Activated CD4-positive, alpha-beta T cell treated with anti-CD3 and anti-CD28 coated beads, Interleukin-2, amount 10 ng/mL, durations not matched to agents 24 days and 14 days (primary cell): ENCODE measurements at regions not wholly inside any gene's neighbourhood (a gene's known extent, or its start where the extent isn't known, plus 50 kb on each side); places are given as distances from the start of the nearest gene placed in this dataset.

Experiments
- DNase-seq: peaks from one replicate; pipeline ENCODE4 v3.0.0; 2022
- H3K27ac Mint-ChIP-seq: one replicate; pipeline ENCODE4 v1.8.0; 2022; ENCODE audit warnings: mild to moderate bottlenecking, mixed read lengths
- H3K27me3 Mint-ChIP-seq: one replicate; pipeline ENCODE4 v1.8.0; 2022; ENCODE audit warnings: mixed read lengths
- H3K36me3 Mint-ChIP-seq: one replicate; pipeline ENCODE4 v1.8.0; 2022; ENCODE audit warnings: low read depth, mild to moderate bottlenecking, mixed read lengths
- H3K4me1 Mint-ChIP-seq: one replicate; pipeline ENCODE4 v1.8.0; 2021; ENCODE audit warnings: mixed read lengths
- H3K4me3 Mint-ChIP-seq: one replicate; pipeline ENCODE4 v1.8.0; 2022; ENCODE audit warnings: mild to moderate bottlenecking, moderate library complexity, mixed read lengths
- H3K9me3 Mint-ChIP-seq: one replicate; pipeline ENCODE4 v1.8.0; 2021; ENCODE audit warnings: mixed read lengths
- intact Hi-C: fragments of 100-400 bp; cut with micrococcal nuclease; formaldehyde crosslinking; loops from one replicate; pipeline ENCODE4 v1.15.1; 2023

DNA sequence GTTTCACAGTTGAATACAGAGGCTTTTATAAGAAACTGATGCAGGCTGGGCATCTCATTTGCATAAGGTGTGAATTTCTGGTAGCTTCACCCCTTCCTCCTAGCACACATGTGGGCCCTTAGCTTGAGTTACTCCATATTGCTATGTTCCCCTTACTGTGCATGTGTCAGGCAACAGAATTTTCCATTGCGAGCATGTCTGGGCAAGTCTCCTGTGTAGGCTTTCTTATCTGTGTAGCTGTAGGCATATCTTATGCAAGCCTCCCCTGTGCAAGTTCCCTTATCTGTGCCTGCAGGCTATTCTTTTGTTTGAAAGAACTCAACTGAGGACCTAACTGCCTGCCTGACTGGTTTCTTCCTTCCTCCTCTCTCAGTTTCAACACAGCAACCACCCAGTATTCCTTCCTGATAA lies 597.4 kb upstream of the CDH5 start:
- Mint-ChIP-seq H3K36me3 (no peaks in the 10 kb centered on the region), H3K9me3 (peaks cover 3% of the 10 kb centered on the region), H3K4me1 (peaks cover 1% of the 10 kb centered on the region), H3K4me3 (no peak overlapping the region), H3K27ac (no peak overlapping the region), H3K27me3 (no peaks in the 10 kb centered on the region)
- DNase-seq, result no peak
- intact Hi-C loops, result no loop called here

DNA sequence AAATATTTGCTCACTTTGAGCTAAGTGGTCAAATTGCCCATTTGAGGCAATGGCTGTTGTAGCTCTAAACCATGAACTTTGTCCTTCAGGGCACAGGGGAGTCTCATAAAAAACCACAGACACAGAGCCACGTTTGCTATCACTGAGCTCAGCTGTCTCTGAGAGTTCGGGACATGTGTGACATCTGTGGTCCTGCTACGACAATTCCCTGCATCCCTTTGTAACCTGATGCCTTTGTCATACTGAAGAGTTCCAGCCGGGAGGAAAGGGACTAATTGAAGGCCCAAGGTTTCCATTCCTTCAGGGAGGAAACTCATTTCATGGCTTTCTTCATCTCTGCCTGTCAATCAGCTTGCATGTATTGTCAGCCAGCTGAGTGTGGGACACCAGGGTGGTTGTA lies 599.4 kb upstream of the CDH5 start:
- Mint-ChIP-seq H3K4me1 (peaks cover 1% of the 10 kb centered on the region), H3K4me3 (no peak overlapping the region)
- intact Hi-C loops, result no loop called here

DNA sequence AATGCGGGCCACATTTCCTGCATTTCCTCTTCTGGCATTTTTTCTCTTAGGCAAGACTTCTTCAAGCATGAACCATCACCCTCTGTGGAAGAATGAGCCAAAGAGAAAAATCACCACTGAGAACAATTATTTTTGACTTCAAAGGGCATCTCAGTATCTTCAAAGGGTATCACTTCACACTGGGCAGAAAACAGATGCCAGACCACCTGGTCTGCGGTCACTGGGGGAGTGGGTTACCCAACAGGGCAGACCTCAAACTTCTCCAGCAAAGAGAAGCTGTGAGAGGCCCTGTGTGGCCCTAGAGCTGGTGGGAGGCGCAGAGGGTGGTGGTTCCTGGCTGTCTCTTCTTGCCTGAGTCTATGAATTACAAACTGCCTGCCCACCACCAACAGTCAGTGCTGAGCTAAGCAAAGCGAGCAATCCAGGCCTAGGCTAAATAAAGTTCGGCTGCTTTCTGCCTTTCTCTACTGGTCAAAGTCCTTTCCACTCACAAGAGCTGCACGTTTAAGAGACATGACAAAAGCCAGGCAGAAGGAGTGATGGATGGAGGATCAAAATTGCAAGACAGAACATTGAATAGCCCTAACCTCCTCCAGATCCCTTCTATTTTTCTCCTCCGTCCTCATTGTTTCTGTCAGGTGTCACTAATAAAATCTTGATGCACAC lies 602.7 kb upstream of the CDH5 start:
- no peaks in the 10 kb centered on the region for H3K27me3 Mint-ChIP-seq
- H3K4me3 Mint-ChIP-seq, result no peak overlapping the region
- intact Hi-C loops, result no loop called here
- H3K9me3 Mint-ChIP-seq, result no peaks in the 10 kb centered on the region
- H3K4me1 Mint-ChIP-seq, result no peaks in the 10 kb centered on the region
- H3K27ac Mint-ChIP-seq, result no peak overlapping the region
- no peak for DNase-seq
- no peaks in the 10 kb centered on the region for H3K36me3 Mint-ChIP-seq

More for the DNA sequence above, 599.4 kb upstream of the CDH5 start:
- peaks cover 2% of the 10 kb centered on the region for H3K9me3 Mint-ChIP-seq
- DNase-seq, result no peak
- no peak overlapping the region for H3K27ac Mint-ChIP-seq
- no peaks in the 10 kb centered on the region for H3K36me3 Mint-ChIP-seq
- no peaks in the 10 kb centered on the region for H3K27me3 Mint-ChIP-seq

DNA sequence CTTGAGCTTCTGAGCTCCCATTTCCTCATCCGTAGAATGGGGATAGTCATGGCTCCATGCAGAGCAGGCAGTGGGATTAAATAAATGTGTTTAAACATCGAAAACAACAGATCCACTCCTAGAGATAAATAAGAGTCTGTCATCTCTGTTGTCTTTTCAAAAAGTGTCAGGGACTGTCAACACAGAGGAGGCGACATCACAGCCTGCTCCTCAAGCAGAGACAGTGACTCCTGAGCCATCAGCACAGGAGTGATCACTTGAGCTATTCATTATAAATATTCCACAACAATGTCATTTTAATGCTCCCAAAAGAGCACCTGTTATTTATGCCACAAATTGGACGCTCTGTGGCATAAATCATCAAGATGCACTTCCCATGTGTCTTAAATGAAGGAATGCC lies 605.6 kb upstream of the CDH5 start:
- DNase-seq, result no peak
- no peaks in the 10 kb centered on the region for H3K4me1 Mint-ChIP-seq
- no peak overlapping the region for H3K4me3 Mint-ChIP-seq
- no peaks in the 10 kb centered on the region for H3K36me3 Mint-ChIP-seq
- H3K27me3 Mint-ChIP-seq, result no peaks in the 10 kb centered on the region
- no peak overlapping the region for H3K27ac Mint-ChIP-seq
- intact Hi-C loops, result no loop called here
- no peaks in the 10 kb centered on the region for H3K9me3 Mint-ChIP-seq

DNA sequence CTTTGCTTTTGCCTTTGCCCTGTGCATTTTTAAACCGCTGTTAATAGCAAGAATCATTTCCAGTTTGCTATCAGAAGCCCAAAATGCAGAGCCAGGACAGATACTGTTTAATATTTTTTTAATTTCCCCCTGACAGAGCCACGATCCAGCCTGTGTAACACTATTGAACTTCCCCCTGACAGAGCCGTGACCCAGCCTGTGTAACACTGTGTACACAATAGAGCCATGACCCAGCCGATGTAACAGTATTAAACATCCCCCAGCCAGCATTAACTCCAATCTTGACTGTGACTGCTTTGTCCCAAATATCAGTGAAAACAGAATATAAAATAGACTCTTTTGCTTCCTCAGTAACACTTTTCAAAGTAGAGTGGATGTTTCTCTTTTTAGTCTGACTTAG lies 607.9 kb upstream of the CDH5 start:
- no peak overlapping the region for H3K4me3 Mint-ChIP-seq
- H3K27me3 Mint-ChIP-seq, result no peaks in the 10 kb centered on the region
- no peaks in the 10 kb centered on the region for H3K36me3 Mint-ChIP-seq
- H3K4me1 Mint-ChIP-seq, result no peaks in the 10 kb centered on the region
- intact Hi-C loops, result no loop called here
- H3K9me3 Mint-ChIP-seq, result no peaks in the 10 kb centered on the region
- no peak for DNase-seq
- H3K27ac Mint-ChIP-seq, result no peak overlapping the region

DNA sequence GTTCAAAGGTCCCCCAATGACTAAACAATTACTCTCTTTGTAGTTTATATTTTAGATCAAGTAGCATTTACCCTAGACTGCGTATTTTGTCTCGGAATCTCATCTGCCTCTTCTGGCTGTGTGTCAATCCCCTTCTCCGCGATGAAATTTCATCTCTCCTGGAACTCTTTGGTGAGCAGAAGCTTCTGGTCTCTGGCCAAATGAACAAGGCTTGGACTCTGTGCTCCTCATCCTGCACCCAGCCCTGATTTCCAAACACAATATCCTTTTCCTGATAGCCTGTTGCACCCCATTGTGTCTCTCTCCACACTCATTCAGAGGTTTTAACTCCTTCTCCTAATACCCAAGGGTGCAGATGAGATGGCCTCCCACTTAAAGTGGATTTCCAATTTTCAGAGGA lies 609.4 kb upstream of the CDH5 start:
- DNase-seq, result no peak
- Mint-ChIP-seq H3K36me3 (no peaks in the 10 kb centered on the region), H3K27me3 (no peaks in the 10 kb centered on the region), H3K27ac (no peak overlapping the region), H3K4me1 (no peaks in the 10 kb centered on the region), H3K9me3 (no peaks in the 10 kb centered on the region), H3K4me3 (no peak overlapping the region)
- intact Hi-C loops, result no loop called here

DNA sequence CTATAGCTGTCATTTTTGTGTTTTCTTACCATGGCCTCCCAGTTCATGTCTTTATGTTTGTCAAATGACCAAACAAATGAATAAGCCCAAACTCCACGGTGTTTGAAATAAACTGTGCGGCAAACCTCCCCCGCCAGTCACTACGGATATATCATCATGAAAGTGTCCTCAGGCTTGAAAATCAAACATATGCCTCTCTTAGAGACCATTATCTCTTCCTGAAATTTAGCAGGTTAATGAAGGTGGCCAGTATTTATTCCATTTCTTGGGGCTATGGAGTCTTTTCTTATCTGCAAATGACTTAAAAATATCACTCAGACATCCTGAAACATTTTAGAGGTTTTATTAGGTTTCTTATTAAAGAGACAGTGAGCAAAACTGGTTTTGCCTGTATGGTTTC lies 610.3 kb upstream of the CDH5 start:
- no peaks in the 10 kb centered on the region for H3K9me3 Mint-ChIP-seq
- DNase-seq, result no peak
- H3K27me3 Mint-ChIP-seq, result no peaks in the 10 kb centered on the region
- intact Hi-C loops, result no loop called here
- no peaks in the 10 kb centered on the region for H3K4me1 Mint-ChIP-seq
- H3K4me3 Mint-ChIP-seq, result no peak overlapping the region
- no peak overlapping the region for H3K27ac Mint-ChIP-seq
- no peaks in the 10 kb centered on the region for H3K36me3 Mint-ChIP-seq

DNA sequence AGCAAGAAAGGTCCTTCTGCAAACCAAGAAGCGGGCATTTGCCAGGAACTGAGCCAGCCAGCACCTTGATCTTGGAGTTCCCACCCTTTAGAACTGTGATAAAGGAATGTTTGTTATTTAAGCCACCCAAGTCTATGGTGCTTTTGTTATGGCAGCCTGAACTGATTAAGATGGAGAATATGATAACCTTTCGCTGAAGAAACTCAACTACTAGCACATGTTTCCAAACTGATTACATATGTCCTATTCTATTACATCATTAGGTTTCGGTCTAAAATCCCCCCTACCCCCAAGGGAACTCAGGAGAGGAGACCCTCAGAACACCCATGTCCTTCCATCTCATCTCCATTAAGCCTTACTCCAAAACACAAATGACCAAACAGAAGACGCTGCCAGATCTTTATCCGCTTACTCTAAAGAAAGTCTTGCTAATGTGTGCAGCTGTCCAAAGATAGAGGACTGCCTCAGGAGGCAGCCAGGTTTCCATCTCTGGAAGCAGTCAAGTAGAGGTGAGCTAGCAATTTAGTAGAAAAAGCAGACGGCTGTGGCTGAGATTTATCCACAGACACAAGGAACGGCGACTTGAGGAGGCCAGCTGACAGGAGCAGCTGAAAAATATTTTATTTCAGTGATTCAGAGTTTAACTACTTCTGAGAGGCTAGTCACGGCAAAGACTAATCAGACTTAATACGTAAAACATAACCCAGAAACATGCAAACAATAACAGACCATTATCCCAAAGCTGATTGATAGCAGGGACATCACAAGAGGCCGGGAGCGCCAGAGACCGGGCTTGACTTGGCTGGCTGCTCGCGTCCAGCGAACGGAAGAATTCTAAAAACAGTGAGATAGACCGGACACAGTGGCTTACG lies 611.4 kb upstream of the CDH5 start:
- H3K27ac Mint-ChIP-seq, result no peak overlapping the region
- intact Hi-C loops, result no loop called here
- no peaks in the 10 kb centered on the region for H3K4me1 Mint-ChIP-seq
- no peaks in the 10 kb centered on the region for H3K36me3 Mint-ChIP-seq
- H3K4me3 Mint-ChIP-seq, result no peak overlapping the region
- H3K27me3 Mint-ChIP-seq, result no peaks in the 10 kb centered on the region
- DNase-seq, result no peak
- no peaks in the 10 kb centered on the region for H3K9me3 Mint-ChIP-seq

DNA sequence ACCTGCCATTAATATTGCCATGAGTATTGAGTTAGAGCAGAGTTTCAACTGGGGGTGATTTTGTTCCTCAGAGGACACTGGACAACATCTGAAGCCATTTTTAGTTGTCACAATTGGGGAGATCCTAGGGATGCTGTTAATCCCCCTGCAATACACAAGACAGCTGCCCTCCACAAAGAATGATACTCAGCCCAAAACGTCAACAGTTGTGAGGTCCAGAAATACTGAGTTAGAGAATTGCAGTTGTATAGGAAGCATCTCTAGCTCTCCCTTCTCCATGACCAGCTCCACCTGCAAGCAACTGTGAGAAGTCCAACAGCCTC lies 614.0 kb upstream of the CDH5 start:
- intact Hi-C loops, result no loop called here
- Mint-ChIP-seq H3K4me1 (no peaks in the 10 kb centered on the region), H3K36me3 (no peaks in the 10 kb centered on the region)

DNA sequence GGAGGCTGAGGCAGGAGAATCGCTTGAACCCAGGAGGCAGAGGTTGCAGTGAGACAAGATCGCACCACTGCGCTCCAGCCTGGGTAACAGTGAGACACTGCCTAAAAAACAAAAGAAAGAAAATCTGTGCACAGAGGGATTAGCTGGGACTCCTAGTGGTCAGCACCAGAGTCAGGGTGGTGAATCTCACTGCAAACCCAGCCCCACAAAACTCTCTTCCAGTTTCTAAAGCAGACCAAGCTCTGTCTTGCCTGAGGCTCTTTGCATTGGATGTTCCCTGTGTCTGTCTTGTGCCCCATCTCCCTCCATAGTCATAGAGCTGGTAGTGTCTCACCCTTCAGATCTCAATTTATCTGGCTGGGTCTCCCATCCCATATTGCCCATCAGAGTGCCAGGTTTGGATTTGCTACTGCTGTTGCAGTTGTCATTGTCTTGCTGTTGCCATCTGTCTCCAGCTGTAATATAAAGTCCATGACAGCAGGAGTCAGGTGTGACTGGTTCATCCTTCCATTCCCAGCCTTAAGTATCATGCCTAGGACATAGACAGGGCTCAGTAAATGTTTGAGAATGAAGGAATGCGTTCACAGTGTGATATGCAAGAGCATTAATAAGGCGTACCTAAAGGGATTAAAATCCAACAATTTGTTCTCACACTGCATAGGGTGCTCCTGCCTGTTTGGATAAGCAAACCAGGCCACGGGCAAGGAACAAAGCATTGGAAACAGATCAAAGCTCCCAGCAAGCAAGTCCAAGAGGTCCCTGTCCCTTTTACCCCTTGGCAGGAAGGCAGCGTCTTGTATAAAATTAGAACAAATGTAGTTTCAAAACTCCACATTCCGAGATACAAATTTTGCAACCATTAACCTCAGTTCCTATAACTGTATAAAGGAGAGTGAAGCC lies 614.6 kb upstream of the CDH5 start:
- Mint-ChIP-seq H3K27ac (no peak overlapping the region), H3K4me3 (no peak overlapping the region), H3K36me3 (no peaks in the 10 kb centered on the region), H3K4me1 (no peaks in the 10 kb centered on the region), H3K27me3 (no peaks in the 10 kb centered on the region), H3K9me3 (no peaks in the 10 kb centered on the region)
- intact Hi-C loops, result no loop called here
- DNase-seq, result no peak

More for the DNA sequence above, 614.0 kb upstream of the CDH5 start:
- Mint-ChIP-seq H3K4me3 (no peak overlapping the region), H3K9me3 (no peaks in the 10 kb centered on the region), H3K27ac (no peak overlapping the region), H3K27me3 (no peaks in the 10 kb centered on the region)
- DNase-seq, result no peak

DNA sequence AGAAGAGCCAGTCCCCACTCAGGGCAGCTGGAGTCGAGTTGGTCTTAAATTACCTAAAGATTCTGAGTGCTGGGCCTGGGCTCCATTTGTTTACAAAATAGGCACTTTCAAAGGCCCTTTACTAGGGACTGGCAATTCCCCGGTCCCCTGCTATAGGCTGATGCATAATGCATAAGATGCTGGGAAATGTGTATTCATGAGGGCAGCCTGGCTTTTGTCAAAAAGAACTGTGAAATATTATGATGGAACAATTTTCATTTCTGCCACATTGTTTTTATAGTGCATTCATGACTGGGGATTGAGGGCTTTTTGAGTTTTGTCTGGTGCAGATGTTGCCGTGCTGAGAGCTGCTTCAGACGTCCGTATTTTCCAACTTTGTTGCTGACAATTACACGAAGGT lies 617.0 kb upstream of the CDH5 start:
- Mint-ChIP-seq H3K27me3 (no peaks in the 10 kb centered on the region), H3K4me3 (no peak overlapping the region), H3K4me1 (no peaks in the 10 kb centered on the region), H3K27ac (no peak overlapping the region), H3K36me3 (no peaks in the 10 kb centered on the region), H3K9me3 (no peaks in the 10 kb centered on the region)
- intact Hi-C loops, result no loop called here
- DNase-seq, result no peak

DNA sequence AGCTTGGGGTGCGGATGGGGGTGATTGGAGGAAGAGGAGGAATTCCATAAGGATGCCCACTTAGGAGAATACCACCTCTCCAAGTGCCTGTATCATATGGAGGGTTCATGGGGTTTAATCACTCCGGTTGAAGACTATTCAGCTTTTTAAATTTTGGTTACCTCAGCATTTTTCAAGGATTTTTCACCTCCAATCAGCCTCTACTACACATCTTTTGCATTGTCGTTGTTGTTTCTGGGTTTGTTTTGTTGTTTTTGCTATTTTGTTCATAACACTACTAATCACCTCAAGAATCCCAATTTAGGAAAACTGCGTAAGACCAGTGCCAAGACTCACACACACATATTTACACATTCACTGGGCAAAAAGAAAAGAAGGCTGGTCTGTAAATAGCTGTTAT lies 619.5 kb upstream of the CDH5 start:
- H3K4me3 Mint-ChIP-seq, result no peak overlapping the region
- no peak overlapping the region for H3K27ac Mint-ChIP-seq
- H3K27me3 Mint-ChIP-seq, result no peaks in the 10 kb centered on the region
- no peaks in the 10 kb centered on the region for H3K9me3 Mint-ChIP-seq
- H3K4me1 Mint-ChIP-seq, result no peaks in the 10 kb centered on the region
- intact Hi-C loops, result no loop called here
- no peaks in the 10 kb centered on the region for H3K36me3 Mint-ChIP-seq
- DNase-seq, result no peak

DNA sequence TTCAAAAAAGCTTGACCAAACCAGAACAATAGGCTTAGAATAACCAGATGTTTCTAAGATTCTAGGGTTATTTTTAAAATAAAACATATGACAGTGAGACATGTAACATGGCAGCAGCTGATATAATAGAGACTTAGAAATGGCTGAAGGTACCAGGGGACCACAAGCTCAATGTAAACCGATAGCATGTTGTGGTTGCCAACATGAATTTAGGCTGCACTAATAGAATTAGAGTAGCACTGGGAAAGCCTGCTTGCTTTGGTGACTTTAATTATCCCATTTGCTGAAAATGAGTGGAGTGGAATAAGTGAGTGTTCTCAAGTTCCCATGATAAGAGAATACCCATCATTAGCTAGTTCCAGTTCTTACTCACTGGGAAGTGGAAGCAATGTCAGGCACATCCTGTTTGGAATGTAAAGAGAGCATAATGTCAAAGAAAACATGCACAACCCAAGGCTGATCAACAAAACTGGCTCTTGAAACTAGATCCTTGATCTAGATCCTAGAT lies 621.2 kb upstream of the CDH5 start:
- no peaks in the 10 kb centered on the region for H3K36me3 Mint-ChIP-seq
- DNase-seq, result no peak
- H3K4me1 Mint-ChIP-seq, result no peaks in the 10 kb centered on the region
- H3K27ac Mint-ChIP-seq, result no peak overlapping the region
- H3K4me3 Mint-ChIP-seq, result no peak overlapping the region
- no peaks in the 10 kb centered on the region for H3K27me3 Mint-ChIP-seq
- no peaks in the 10 kb centered on the region for H3K9me3 Mint-ChIP-seq
- intact Hi-C loops, result no loop called here

DNA sequence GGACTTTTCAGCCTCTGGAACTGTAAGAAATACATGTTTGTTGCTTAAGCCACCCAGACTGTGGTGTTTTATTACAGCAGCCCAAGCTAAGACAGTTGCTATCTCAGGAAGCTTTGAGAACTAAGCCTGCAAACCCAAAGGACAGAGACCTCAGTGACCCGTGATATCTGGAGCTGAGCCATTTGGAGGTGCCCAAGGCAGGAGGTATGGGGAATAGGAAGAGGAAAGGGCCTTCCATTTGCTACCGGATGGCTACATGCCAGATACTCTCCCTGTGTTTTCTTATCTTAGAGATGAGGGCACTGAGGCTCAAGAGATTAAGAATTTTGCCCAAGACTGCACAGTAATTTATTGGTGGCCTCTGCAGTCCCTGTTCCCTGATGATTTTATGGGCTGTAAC lies 622.1 kb upstream of the CDH5 start:
- no peaks in the 10 kb centered on the region for H3K9me3 Mint-ChIP-seq
- H3K27me3 Mint-ChIP-seq, result no peaks in the 10 kb centered on the region
- H3K36me3 Mint-ChIP-seq, result no peaks in the 10 kb centered on the region
- DNase-seq, result no peak
- intact Hi-C loops, result no loop called here
- H3K4me3 Mint-ChIP-seq, result no peak overlapping the region
- no peak overlapping the region for H3K27ac Mint-ChIP-seq
- no peaks in the 10 kb centered on the region for H3K4me1 Mint-ChIP-seq
